ENCODE measurements at regions not wholly inside any gene's neighbourhood (a gene's known extent, or its start where the extent isn't known, plus 50 kb on each side); places are given as distances from the start of the nearest gene placed in this dataset.

GRCh38 chr10:57314046-57314445 lies 953.0 kb upstream of the ZWINT start:
- no peak for DNase-seq

GRCh38 chr10:57303566-57303965 lies 942.5 kb upstream of the ZWINT start:
- DNase-seq, result no peak

- DNase-seq, result no peak
Observed at GRCh38 chr10:57300718-57301117, 939.7 kb upstream of the ZWINT start.

- DNase-seq, result no peak
Observed at GRCh38 chr10:57294698-57295097, 933.6 kb upstream of the ZWINT start.

- no peak for DNase-seq
Observed at GRCh38 chr10:57288754-57289153, 927.7 kb upstream of the ZWINT start.

- no peak for DNase-seq
Observed at GRCh38 chr10:57262892-57263291, 901.8 kb upstream of the ZWINT start.

GRCh38 chr10:57260175-57260574 lies 899.1 kb upstream of the ZWINT start:
- no peak for DNase-seq

- no peak for DNase-seq
Observed at GRCh38 chr10:57249615-57250281, 888.7 kb upstream of the ZWINT start.

GRCh38 chr10:57247271-57247670 lies 886.2 kb upstream of the ZWINT start:
- no peak for DNase-seq

- DNase-seq, result no peak
Observed at GRCh38 chr10:57225920-57226319, 864.9 kb upstream of the ZWINT start.

- no peak for DNase-seq
Observed at GRCh38 chr10:57224811-57225210, 863.8 kb upstream of the ZWINT start.

- DNase-seq, result no peak
Observed at GRCh38 chr10:57222603-57223002, 861.5 kb upstream of the ZWINT start.

- no peak for DNase-seq
Observed at GRCh38 chr10:57222129-57222528, 861.1 kb upstream of the ZWINT start.

- no peak for DNase-seq
Observed at GRCh38 chr10:57221674-57222073, 860.6 kb upstream of the ZWINT start.

GRCh38 chr10:57218382-57218781 lies 857.3 kb upstream of the ZWINT start:
- DNase-seq, result no peak

GRCh38 chr10:57202356-57202755 lies 841.3 kb upstream of the ZWINT start:
- no peak for DNase-seq

GRCh38 chr10:57188846-57189245 lies 827.8 kb upstream of the ZWINT start:
- DNase-seq, result no peak

- DNase-seq, result no peak
Observed at GRCh38 chr10:57186201-57186600, 825.1 kb upstream of the ZWINT start.

GRCh38 chr10:57169597-57169996 lies 808.5 kb upstream of the ZWINT start:
- no peak for DNase-seq

- no peak for DNase-seq
Observed at GRCh38 chr10:57168611-57169240, 807.7 kb upstream of the ZWINT start.

GRCh38 chr10:57165671-57166070 lies 804.6 kb upstream of the ZWINT start:
- DNase-seq, result no peak

- DNase-seq, result no peak
Observed at GRCh38 chr10:57162231-57162630, 801.2 kb upstream of the ZWINT start.

GRCh38 chr10:57161157-57161556 lies 800.1 kb upstream of the ZWINT start:
- DNase-seq, result no peak

- no peak for DNase-seq
Observed at GRCh38 chr10:57145548-57145947, 784.5 kb upstream of the ZWINT start.
